H1 (cell line): ENCODE measurements at regions not wholly inside any gene's neighbourhood (a gene's known extent, or its start where the extent isn't known, plus 50 kb on each side); places are given as distances from the start of the nearest gene placed in this dataset.

ENCODE experiments used
- CTCF ChIA-PET: fragments of 300-600 bp; sonication (Branson Sonifier 250); formaldehyde crosslinking; loops from one replicate; lab custom pipeline; 2021; ENCODE audit not compliant: partially characterized antibody; lab: Charles Lee
- POLR2A ChIA-PET: fragments of 300-600 bp; sonication (Branson Sonifier 250); formaldehyde crosslinking; loops from one replicate; lab custom pipeline; 2021; ENCODE audit warnings: inconsistent platforms; ENCODE audit not compliant: partially characterized antibody; lab: Charles Lee
- DNase-seq, 2 experiments: peaks; one replicate each; pipeline versions ENCODE4 v3.0.0 to v3.0.0-alpha.2; 2010 to 2022; ENCODE audit warnings: low spot score in 2 of 2, low read depth in 1 of 2, mixed read lengths in 1 of 2
- FAIRE-seq: peaks from 2 replicates; lab custom pipeline; 2011; peaks lifted over from hg19 to GRCh38; lab: Jason Lieb, UNC
- H2AFZ ChIP-seq: 2 replicates; pipeline ENCODE4 v1.8.1; 2012; ENCODE audit warnings: low read length, inconsistent platforms
- H2AK5ac ChIP-seq: 2 replicates; pipeline ENCODE4 v1.6.1; 2013; ENCODE audit warnings: low read depth, low read length
- H2BK120ac ChIP-seq: replicated peaks from 2 replicates; pipeline ENCODE3; 2013; ENCODE audit warnings: low read depth, low read length, inconsistent platforms
- H2BK12ac ChIP-seq: 2 replicates; pipeline ENCODE4 v1.6.1; 2013; ENCODE audit warnings: low read depth, low read length
- H2BK15ac ChIP-seq: 2 replicates; pipeline ENCODE4 v1.6.1; 2013; ENCODE audit warnings: low read length
- H2BK20ac ChIP-seq: 2 replicates; pipeline ENCODE4 v1.6.1; 2013; ENCODE audit warnings: low read length
- H2BK5ac ChIP-seq: 2 replicates; pipeline ENCODE4 v1.6.1; 2013; ENCODE audit warnings: low read depth, low read length
- H3K14ac ChIP-seq: 2 replicates; pipeline ENCODE4 v1.6.1; 2013; ENCODE audit warnings: inconsistent platforms; ENCODE audit not compliant: insufficient read length
- H3K18ac ChIP-seq: 2 replicates; pipeline ENCODE4 v1.6.1; 2013; ENCODE audit warnings: low read length; ENCODE audit errors: extremely low read depth
- H3K23ac ChIP-seq: 2 replicates; pipeline ENCODE4 v1.6.1; 2013; ENCODE audit warnings: inconsistent platforms; ENCODE audit not compliant: insufficient read length
- H3K23me2 ChIP-seq: 2 replicates; pipeline ENCODE4 v1.6.1; 2013; ENCODE audit warnings: low read depth, low read length
- H3K27ac ChIP-seq: 2 replicates; pipeline ENCODE4 v1.6.1; 2011; ENCODE audit warnings: low read depth, low read length, inconsistent platforms
- H3K27me3 ChIP-seq, 4 experiments: replicated peaks in 1 of 4; 1 replicate in 1 of 4; 2 replicates in 3 of 4; pipeline versions ENCODE4 v1.6.1 to v1.8.1; 2011 to 2013; ENCODE audit warnings: low read length in 3 of 4, mild to moderate bottlenecking in 3 of 4, inconsistent platforms in 2 of 4, mixed read lengths in 2 of 4, moderate library complexity in 1 of 4; ENCODE audit not compliant: control insufficient read depth in 3 of 4, insufficient read depth in 3 of 4; ENCODE audit errors: extremely low read depth in 1 of 4
- H3K36me3 ChIP-seq, 4 experiments: 2 replicates each; pipeline versions ENCODE4 v1.6.1 to v1.8.1; 2011 to 2013; ENCODE audit warnings: mild to moderate bottlenecking in 4 of 4, low read length in 3 of 4, moderate library complexity in 2 of 4, control low read depth in 1 of 4, inconsistent platforms in 1 of 4; ENCODE audit not compliant: insufficient read depth in 4 of 4, control insufficient read depth in 2 of 4
- H3K4ac ChIP-seq: replicated peaks from 2 replicates; pipeline ENCODE3; 2013; ENCODE audit warnings: low read length, low read depth, mixed read lengths, inconsistent platforms; ENCODE audit not compliant: insufficient read length
- H3K4me1 ChIP-seq, 4 experiments: replicated peaks in 1 of 4; 1 replicate in 1 of 4; 2 replicates in 3 of 4; pipeline versions ENCODE4 v1.6.1 to v1.8.1; 2011 to 2013; ENCODE audit warnings: low read length in 3 of 4, inconsistent platforms in 2 of 4, mixed read lengths in 1 of 4; ENCODE audit not compliant: insufficient read depth in 4 of 4, control insufficient read depth in 3 of 4
- H3K4me2 ChIP-seq, 2 experiments: 2 replicates each; pipeline versions ENCODE4 v1.6.1 to v1.8.1; 2011 to 2013; ENCODE audit warnings: low read depth in 2 of 2, low read length in 2 of 2, control low read depth in 1 of 2, inconsistent platforms in 1 of 2, mild to moderate bottlenecking in 1 of 2; ENCODE audit not compliant: insufficient read depth in 1 of 2
- H3K4me3 ChIP-seq, 4 experiments: fragments of 200-600, 300-600 bp in 1 of 4; sonication (generic), shearing (Covaris generic), sonication (Bioruptor Twin) in 1 of 4; 2 replicates each; pipeline versions ENCODE4 v1.5.1 to v1.8.1; 2011 to 2016; ENCODE audit warnings: low read length in 4 of 4, low read depth in 3 of 4, control low read depth in 2 of 4, inconsistent platforms in 2 of 4, mild to moderate bottlenecking in 2 of 4, mixed read lengths in 1 of 4, moderate library complexity in 1 of 4; ENCODE audit not compliant: insufficient read depth in 2 of 4; ENCODE audit errors: extremely low read depth in 1 of 4
- H3K56ac ChIP-seq: replicated peaks from 2 replicates; pipeline ENCODE3; 2013; ENCODE audit warnings: low read depth, mild to moderate bottlenecking, mixed read lengths, low read length, inconsistent platforms; ENCODE audit not compliant: insufficient read length
- H3K79me1 ChIP-seq: 2 replicates; pipeline ENCODE4 v1.6.1; 2013; ENCODE audit warnings: low read depth, low read length, control low read depth
- H3K79me2 ChIP-seq, 2 experiments: 2 replicates each; pipeline versions ENCODE4 v1.6.1 to v1.8.1; 2012 to 2013; ENCODE audit warnings: low read length in 2 of 2, mild to moderate bottlenecking in 2 of 2, inconsistent platforms in 1 of 2; ENCODE audit not compliant: insufficient read depth in 2 of 2, control insufficient read depth in 1 of 2
- H3K9ac ChIP-seq, 4 experiments: replicated peaks in 1 of 4; 1 replicate in 1 of 4; 2 replicates in 3 of 4; pipeline versions ENCODE4 v1.6.1 to v1.8.1; 2011 to 2013; ENCODE audit warnings: low read depth in 3 of 4, low read length in 3 of 4, control low read depth in 2 of 4, mild to moderate bottlenecking in 2 of 4, moderate library complexity in 2 of 4, inconsistent platforms in 1 of 4; ENCODE audit errors: extremely low read depth in 1 of 4
- H3K9me3 ChIP-seq, 2 experiments: 2 replicates each; pipeline versions ENCODE4 v1.6.1 to v1.8.1; 2012 to 2013; ENCODE audit warnings: mild to moderate bottlenecking in 2 of 2, moderate library complexity in 2 of 2, control low read depth in 1 of 2, inconsistent platforms in 1 of 2, low read depth in 1 of 2, low read length in 1 of 2, mixed read lengths in 1 of 2; ENCODE audit not compliant: insufficient read depth in 2 of 2
- H4K20me1 ChIP-seq, 2 experiments: replicated peaks in 1 of 2; 2 replicates each; pipeline versions ENCODE3 to v1.8.1; 2011 to 2013; ENCODE audit warnings: inconsistent platforms in 2 of 2, low read length in 2 of 2, mild to moderate bottlenecking in 1 of 2; ENCODE audit not compliant: insufficient read depth in 2 of 2, control insufficient read depth in 1 of 2
- H4K5ac ChIP-seq: 2 replicates; pipeline ENCODE4 v1.6.1; 2013; ENCODE audit warnings: low read length, low read depth, mixed read lengths, inconsistent platforms; ENCODE audit not compliant: insufficient read length
- H4K8ac ChIP-seq: 2 replicates; pipeline ENCODE4 v1.8.0; 2013; ENCODE audit warnings: mild to moderate bottlenecking, moderate library complexity, low read length, inconsistent platforms; ENCODE audit not compliant: insufficient read depth; ENCODE audit errors: extremely low read depth
- H4K91ac ChIP-seq: replicated peaks from 2 replicates; pipeline ENCODE3; 2013; ENCODE audit warnings: low read length, mixed read lengths, inconsistent platforms; ENCODE audit not compliant: insufficient read length
- CHD1 ChIP-seq: IDR thresholded peaks from 2 replicates; pipeline ENCODE4 v1.6.1; 2012; ENCODE audit warnings: low read depth, low read length, improper control_type of control experiment
- HDAC6 ChIP-seq: IDR thresholded peaks from one replicate; pipeline ENCODE4 v1.7.1; 2012; ENCODE audit warnings: low read depth, mild to moderate bottlenecking, inconsistent platforms, low read length, moderate library complexity
- JUND ChIP-seq: IDR thresholded peaks from 2 replicates; pipeline ENCODE4 v1.6.1; 2011; ENCODE audit warnings: mild to moderate bottlenecking, improper control_type of control experiment, low read length
- KDM1A ChIP-seq: fragments of 200-600, 300-600 bp; sonication (generic); IDR thresholded peaks from 2 replicates; pipeline ENCODE4 v1.7.1; 2016; ENCODE audit warnings: mild to moderate bottlenecking, low read length, borderline replicate concordance
- RAD21 ChIP-seq, 2 experiments: IDR thresholded peaks in 1 of 2; conservative IDR thresholded peaks in 1 of 2; 2 replicates each; pipeline ENCODE4 v1.6.1; 2011; ENCODE audit warnings: low read depth in 2 of 2, low read length in 2 of 2, improper control_type of control experiment in 1 of 2, inconsistent platforms in 1 of 2, mild to moderate bottlenecking in 1 of 2, moderate library complexity in 1 of 2
- RBBP5 ChIP-seq: IDR thresholded peaks from 2 replicates; pipeline ENCODE4 v1.7.1; 2012; ENCODE audit warnings: low read depth, mild to moderate bottlenecking, inconsistent platforms, low read length, moderate library complexity, borderline replicate concordance
- SAP30 ChIP-seq: fragments of 300-600 bp; sonication (generic); IDR thresholded peaks from 2 replicates; pipeline ENCODE4 v1.7.1; 2012; ENCODE audit warnings: low read length, moderate library complexity, mild to moderate bottlenecking, inconsistent platforms; ENCODE audit not compliant: insufficient read depth, insufficient replicate concordance
- SP1 ChIP-seq: IDR thresholded peaks from 2 replicates; pipeline ENCODE4 v1.6.1; 2011; ENCODE audit warnings: low read depth, low read length
- TBP ChIP-seq: IDR thresholded peaks from 2 replicates; pipeline ENCODE4 v1.6.1; 2011; ENCODE audit warnings: low read depth, low read length, improper control_type of control experiment
- WGBS, 2 experiments: shearing (Covaris generic) in 1 of 2; methylation state at CpG; one replicate each; pipeline versions ENCODE4 v1.1.6 to v1.1.7; 2013 to 2015; ENCODE audit warnings: low lambda C conversion rate in 2 of 2, mixed read lengths in 2 of 2, inconsistent platforms in 1 of 2, low coverage in 1 of 2, missing lambda C conversion rate in 1 of 2; ENCODE audit not compliant: insufficient replicate concordance in 2 of 2, insufficient coverage in 1 of 2, insufficient read length in 1 of 2; ENCODE audit errors: extremely low coverage in 1 of 2, missing lambda C conversion rate in 1 of 2; 5-methylcytosine and 5-hydroxymethylcytosine counted together

DNA sequence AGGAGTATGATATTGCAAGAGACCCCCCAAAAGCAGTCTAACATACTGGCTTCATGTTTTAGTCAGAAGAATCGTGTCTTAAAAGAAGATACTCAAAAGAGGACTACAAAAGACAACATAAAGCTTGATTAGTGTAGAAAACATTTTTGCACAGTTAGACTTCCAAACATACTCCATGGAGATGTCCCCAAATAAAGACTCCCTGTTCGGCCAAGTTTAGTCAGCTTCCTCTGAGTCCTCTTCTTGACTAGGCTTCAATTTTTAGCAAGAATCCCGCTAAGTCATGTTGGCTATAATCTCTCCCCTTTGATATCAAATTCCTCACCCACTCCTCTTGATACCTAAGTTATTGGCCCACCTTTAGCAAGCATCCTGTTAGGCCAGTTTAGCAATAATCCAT, 298.0 kb downstream of the RMST start:
- ChIA-PET POLR2A (no interaction called here), CTCF (no interaction called here)
- H3K18ac ChIP-seq, result no peak overlapping the region
- no peak overlapping the region for H2BK12ac ChIP-seq
- H3K27ac ChIP-seq, result no peak overlapping the region
- no peak overlapping the region for H3K4me3 ChIP-seq
- H4K5ac ChIP-seq, result no peak overlapping the region
- no peaks in the 10 kb centered on the region for H3K23me2 ChIP-seq
- no peaks in the 10 kb centered on the region for H3K79me2 ChIP-seq
- no peak overlapping the region for H3K4me2 ChIP-seq
- no peak overlapping the region for H3K9ac ChIP-seq
- FAIRE-seq (no peak), DNase-seq (no peak)
- WGBS, 2 experiments, result 91% methylated on average over 3 of the region's 3 CpGs; no CpG with 5 or more reads in 1 of the 2 experiments
- no peak overlapping the region for H3K4ac ChIP-seq
- H4K8ac ChIP-seq, result no peak overlapping the region
- H3K56ac ChIP-seq, result no peak overlapping the region
- no peak overlapping the region for H2BK15ac ChIP-seq
- no peak overlapping the region for H2AFZ ChIP-seq
- H3K36me3 ChIP-seq, result no peaks in the 10 kb centered on the region; a peak in 1 of 8 replicates
- H2AK5ac ChIP-seq, result no peak overlapping the region
- H3K4me1 ChIP-seq, result no peaks in the 10 kb centered on the region; a peak in 1 of 7 replicates
- no peak overlapping the region for H2BK120ac ChIP-seq
- TF ChIP-seq CHD1 (no peak), SAP30 (no peak), JUND (no peak), SP1 (no peak), HDAC6 (no peak), RBBP5 (no peak), RAD21 (IDR thresholded peaks at IDR 0.05 in 1 of 2, conservative IDR thresholded peaks at IDR 0.05 in 1 of 2; ENCODE audit: low read depth in 2 of 2, low read length in 2 of 2) (no peak), TBP (no peak), KDM1A (no peak)
- no peak overlapping the region for H3K14ac ChIP-seq
- H4K20me1 ChIP-seq, result no peaks in the 10 kb centered on the region
- no peak overlapping the region for H2BK20ac ChIP-seq
- H3K23ac ChIP-seq, result no peak overlapping the region
- peaks cover 0 to 3% of the 10 kb centered on the region in 2 experiments; a peak in 2 of 4 replicates for H3K9me3 ChIP-seq
- no peaks in the 10 kb centered on the region for H3K79me1 ChIP-seq
- H2BK5ac ChIP-seq, result no peak overlapping the region
- no peaks in the 10 kb centered on the region for H3K27me3 ChIP-seq
- no peak overlapping the region for H4K91ac ChIP-seq
